GM19351 (cell line): ENCODE measurements at regions not wholly inside any gene's neighbourhood (a gene's known extent, or its start where the extent isn't known, plus 50 kb on each side); places are given as distances from the start of the nearest gene placed in this dataset.
"Not testable (repeated sequence)": the region's sequence is repeated elsewhere in the genome, so short reads cannot be mapped to it uniquely, and the experiment has no call there.

Experiments
- ATAC-seq: cut with Tn5 transposase; IDR thresholded peaks from one replicate; pipeline ENCODE4 v1.9.1; 2021; ENCODE audit warnings: mild to moderate bottlenecking, moderate library complexity; ENCODE audit not compliant: unreplicated experiment

- ATAC-seq = peak; percentile 76
Observed at GRCh38 chr1:213622365-213623063, 365.3 kb upstream of the PROX1 start.

- ATAC-seq = no peak
Observed at GRCh38 chr1:213623064-213623581, 364.6 kb upstream of the PROX1 start.

GRCh38 chr1:213623862-213624261 is 363.9 kb upstream of the PROX1 start:
- ATAC-seq = peak; percentile 42

GRCh38 chr1:213636778-213637177 is 351.0 kb upstream of the PROX1 start:
- not testable (repeated sequence) for ATAC-seq

GRCh38 chr1:213641312-213641711 is 346.5 kb upstream of the PROX1 start:
- no peak for ATAC-seq

- ATAC-seq = no peak
Observed at GRCh38 chr1:213643360-213643759, 344.4 kb upstream of the PROX1 start.

GRCh38 chr1:213647864-213648650 is 339.7 kb upstream of the PROX1 start:
- no peak for ATAC-seq

GRCh38 chr1:213649373-213649772 is 338.4 kb upstream of the PROX1 start:
- ATAC-seq = no peak

- ATAC-seq = no peak
Observed at GRCh38 chr1:213650603-213651002, 337.2 kb upstream of the PROX1 start.

- no peak for ATAC-seq
Observed at GRCh38 chr1:213651077-213651476, 336.7 kb upstream of the PROX1 start.

- ATAC-seq = no peak
Observed at GRCh38 chr1:213652109-213652508, 335.7 kb upstream of the PROX1 start.

- no peak for ATAC-seq
Observed at GRCh38 chr1:213656039-213656438, 331.7 kb upstream of the PROX1 start.

GRCh38 chr1:213656503-213656902 is 331.3 kb upstream of the PROX1 start:
- ATAC-seq = no peak

GRCh38 chr1:213657013-213657412 is 330.8 kb upstream of the PROX1 start:
- no peak for ATAC-seq

- ATAC-seq = no peak
Observed at GRCh38 chr1:213657879-213658278, 329.9 kb upstream of the PROX1 start.

- ATAC-seq = no peak
Observed at GRCh38 chr1:213658457-213658856, 329.3 kb upstream of the PROX1 start.

GRCh38 chr1:213659580-213660547 is 327.9 kb upstream of the PROX1 start:
- no peak for ATAC-seq

GRCh38 chr1:213661302-213661701 is 326.5 kb upstream of the PROX1 start:
- ATAC-seq = no peak

GRCh38 chr1:213666113-213666512 is 321.7 kb upstream of the PROX1 start:
- no peak for ATAC-seq

- no peak for ATAC-seq
Observed at GRCh38 chr1:213666922-213667321, 320.9 kb upstream of the PROX1 start.

GRCh38 chr1:213669512-213669911 is 318.3 kb upstream of the PROX1 start:
- ATAC-seq = no peak
